ENCODE measurements at regions not wholly inside any gene's neighbourhood (a gene's known extent, or its start where the extent isn't known, plus 50 kb on each side); places are given as distances from the start of the nearest gene placed in this dataset.

- no peak for TF ChIP-seq CTCF (IDR thresholded peaks at IDR 0.05)
- TF ChIP-seq POLR2A (IDR thresholded peaks at IDR 0.05) = no peak
- Histone ChIP-seq H3K27ac (no peak overlapping the region), H3K27me3 (no peaks in the 10 kb centered on the region), H3K36me3 (no peaks in the 10 kb centered on the region), H3K9me3 (no peaks in the 10 kb centered on the region), H3K4me1 (no peaks in the 10 kb centered on the region), H3K4me3 (no peak overlapping the region)
- DNase-seq (no peak), ATAC-seq (no peak)
- 97% methylated on average over 3 of the region's 3 CpGs for WGBS (ENCODE audit: insufficient coverage, low coverage, low lambda C conversion rate, missing lambda C conversion rate)
- intact Hi-C loops (cut with DNase I) = no loop called here
Observed at GRCh38 chr7:116325517-116325916, 115.2 kb downstream of the TES start.

GRCh38 chr7:116327135-116327534 is 116.8 kb downstream of the TES start:
- no peaks in the 10 kb centered on the region for H3K4me1 ChIP-seq
- DNase-seq = no peak
- no peaks in the 10 kb centered on the region for H3K27me3 ChIP-seq
- no peaks in the 10 kb centered on the region for H3K9me3 ChIP-seq
- no peak overlapping the region for H3K4me3 ChIP-seq
- WGBS (ENCODE audit: insufficient coverage, low coverage, low lambda C conversion rate, missing lambda C conversion rate) = 88% methylated on average over 4 of the region's 4 CpGs
- no peak for ATAC-seq
- H3K27ac ChIP-seq = no peak overlapping the region
- intact Hi-C loops (cut with DNase I) = no loop called here
- H3K36me3 ChIP-seq = no peaks in the 10 kb centered on the region
- TF ChIP-seq POLR2A (IDR thresholded peaks at IDR 0.05) = no peak
- no peak for TF ChIP-seq CTCF (IDR thresholded peaks at IDR 0.05)

GRCh38 chr7:116327752-116328151 is 117.4 kb downstream of the TES start:
- WGBS (ENCODE audit: insufficient coverage, low coverage, low lambda C conversion rate, missing lambda C conversion rate) = 81% methylated on average over 7 of the region's 7 CpGs
- Histone ChIP-seq H3K4me3 (no peak overlapping the region), H3K9me3 (no peaks in the 10 kb centered on the region), H3K4me1 (no peaks in the 10 kb centered on the region), H3K27ac (no peak overlapping the region), H3K27me3 (no peaks in the 10 kb centered on the region), H3K36me3 (no peaks in the 10 kb centered on the region)
- no peak for DNase-seq
- no peak for ATAC-seq
- TF ChIP-seq CTCF (IDR thresholded peaks at IDR 0.05) = no peak
- no peak for TF ChIP-seq POLR2A (IDR thresholded peaks at IDR 0.05)
- intact Hi-C loops (cut with DNase I) = no loop called here

GRCh38 chr7:116328161-116328560 is 117.8 kb downstream of the TES start:
- no peaks in the 10 kb centered on the region for H3K9me3 ChIP-seq
- TF ChIP-seq CTCF (IDR thresholded peaks at IDR 0.05) (no peak), POLR2A (IDR thresholded peaks at IDR 0.05) (no peak)
- WGBS (ENCODE audit: insufficient coverage, low coverage, low lambda C conversion rate, missing lambda C conversion rate) = 67% methylated on average over 1 of the region's 1 CpG
- H3K27ac ChIP-seq = no peak overlapping the region
- H3K4me1 ChIP-seq = no peaks in the 10 kb centered on the region
- H3K36me3 ChIP-seq = no peaks in the 10 kb centered on the region
- no peaks in the 10 kb centered on the region for H3K27me3 ChIP-seq
- intact Hi-C loops (cut with DNase I) = no loop called here
- ATAC-seq (no peak), DNase-seq (no peak)
- no peak overlapping the region for H3K4me3 ChIP-seq
